IMR-90 (cell line): ENCODE measurements at regions not wholly inside any gene's neighbourhood (a gene's known extent, or its start where the extent isn't known, plus 50 kb on each side); places are given as distances from the start of the nearest gene placed in this dataset.

ENCODE experiments used
- ATAC-seq: fragments of 200-7000 bp; cut with Tn5 transposase; 2 replicates; pipeline ENCODE4 v1.9.1; 2020; ENCODE audit warnings: low read depth, mild to moderate bottlenecking, moderate library complexity
- BruUV-seq: library from RNA; stranded (reverse); fragments of 400-500 nt; replicated peaks from 2 replicates; lab custom pipeline; 2021; lab: Mats Ljungman, UMichigan
- CTCF ChIA-PET: fragments of 300-600 bp; formaldehyde crosslinking; extraction: SDS; loops from one replicate; lab custom pipeline; 2021; ENCODE audit warnings: antibody characterized with exemption; lab: Yijun Ruan, JAX
- POLR2A ChIA-PET: fragments of 300-600 bp; sonication (Branson Sonifier 250); formaldehyde crosslinking; loops from one replicate; lab custom pipeline; 2022; ENCODE audit warnings: antibody characterized with exemption; ENCODE audit not compliant: unreplicated experiment; lab: Charles Lee
- DNase-seq: peaks from one replicate; pipeline ENCODE4 v3.0.0; 2013
- H2AFZ ChIP-seq: replicated peaks from 2 replicates; pipeline ENCODE3; 2013; ENCODE audit warnings: low read length, mild to moderate bottlenecking; ENCODE audit not compliant: poor library complexity
- H2AK5ac ChIP-seq: 2 replicates; pipeline ENCODE4 v1.6.1; 2013; ENCODE audit warnings: low read depth, low read length, inconsistent platforms
- H2AK9ac ChIP-seq: replicated peaks from 2 replicates; pipeline ENCODE3; 2013; ENCODE audit warnings: mild to moderate bottlenecking, low read depth, low read length, moderate library complexity; ENCODE audit not compliant: poor library complexity
- H2BK120ac ChIP-seq: 2 replicates; pipeline ENCODE4 v1.6.1; 2013; ENCODE audit warnings: low read depth, low read length, inconsistent platforms
- H2BK15ac ChIP-seq: 3 replicates; pipeline ENCODE4 v1.6.1; 2013; ENCODE audit warnings: low read depth, low read length, inconsistent platforms
- H2BK20ac ChIP-seq: 2 replicates; pipeline ENCODE4 v1.6.1; 2013; ENCODE audit warnings: low read depth, mild to moderate bottlenecking, inconsistent platforms, low read length, moderate library complexity
- H2BK5ac ChIP-seq: 2 replicates; pipeline ENCODE4 v1.6.1; 2013; ENCODE audit warnings: mild to moderate bottlenecking, low read depth, low read length, inconsistent platforms; ENCODE audit not compliant: poor library complexity, severe bottlenecking
- H3K14ac ChIP-seq: replicated peaks from 2 replicates; pipeline ENCODE4 v1.6.1; 2013; ENCODE audit warnings: low read depth, low read length, inconsistent platforms
- H3K18ac ChIP-seq: 2 replicates; pipeline ENCODE4 v1.6.1; 2013; ENCODE audit warnings: low read depth, low read length, control low read depth
- H3K23ac ChIP-seq: 2 replicates; pipeline ENCODE4 v1.6.1; 2013; ENCODE audit warnings: low read depth, low read length, inconsistent platforms
- H3K27ac ChIP-seq: 2 replicates; pipeline ENCODE4 v1.5.1; 2013; ENCODE audit warnings: mild to moderate bottlenecking, control low read depth, low read length; ENCODE audit not compliant: insufficient read depth
- H3K27me3 ChIP-seq: 2 replicates; pipeline ENCODE4 v1.6.1; 2013; ENCODE audit warnings: low read length; ENCODE audit not compliant: control insufficient read depth, insufficient read depth
- H3K36me3 ChIP-seq: 2 replicates; pipeline ENCODE4 v1.6.1; 2013; ENCODE audit warnings: low read length, mixed read lengths; ENCODE audit not compliant: control insufficient read depth, insufficient read depth
- H3K4ac ChIP-seq: 2 replicates; pipeline ENCODE4 v1.6.1; 2013; ENCODE audit warnings: low read depth, low read length, inconsistent platforms
- H3K4me1 ChIP-seq: 2 replicates; pipeline ENCODE4 v1.6.1; 2013; ENCODE audit warnings: low read length, mixed read lengths; ENCODE audit not compliant: control insufficient read depth, insufficient read depth
- H3K4me2 ChIP-seq: 2 replicates; pipeline ENCODE4 v1.6.1; 2013; ENCODE audit warnings: low read depth, mild to moderate bottlenecking, control low read depth, low read length, moderate library complexity
- H3K4me3 ChIP-seq: 2 replicates; pipeline ENCODE4 v1.5.1; 2013; ENCODE audit warnings: low read depth, mild to moderate bottlenecking, control low read depth, low read length, moderate library complexity; ENCODE audit not compliant: insufficient read depth
- H3K56ac ChIP-seq: 2 replicates; pipeline ENCODE4 v1.6.1; 2013; ENCODE audit warnings: low read length, inconsistent platforms; ENCODE audit not compliant: insufficient read depth; ENCODE audit errors: extremely low read depth
- H3K79me1 ChIP-seq, 2 experiments: 2 replicates each; pipeline ENCODE4 v1.6.1; 2013; ENCODE audit warnings: low read length in 2 of 2, inconsistent platforms in 1 of 2, low read depth in 1 of 2
- H3K9ac ChIP-seq: 2 replicates; pipeline ENCODE4 v1.6.1; 2013; ENCODE audit warnings: low read depth, low read length, control low read depth
- H3K9me1 ChIP-seq: 2 replicates; pipeline ENCODE4 v1.6.1; 2013; ENCODE audit warnings: low read length, inconsistent platforms; ENCODE audit not compliant: insufficient read depth
- H3K9me3 ChIP-seq: 2 replicates; pipeline ENCODE4 v1.6.1; 2013; ENCODE audit warnings: low read length; ENCODE audit not compliant: control insufficient read depth, insufficient read depth
- H4K20me1 ChIP-seq: 2 replicates; pipeline ENCODE4 v1.6.1; 2013; ENCODE audit warnings: low read length, inconsistent platforms; ENCODE audit not compliant: insufficient read depth
- H4K5ac ChIP-seq: 2 replicates; pipeline ENCODE4 v1.6.1; 2013; ENCODE audit warnings: mild to moderate bottlenecking, low read depth, low read length, control low read depth
- H4K8ac ChIP-seq, 2 experiments: 2 replicates each; pipeline ENCODE4 v1.6.1; 2013; ENCODE audit warnings: low read depth in 2 of 2, low read length in 2 of 2, control low read depth in 1 of 2, inconsistent platforms in 1 of 2
- H4K91ac ChIP-seq: 2 replicates; pipeline ENCODE4 v1.6.1; 2013; ENCODE audit warnings: low read depth, low read length, inconsistent platforms; ENCODE audit not compliant: insufficient read depth
- BHLHE40 ChIP-seq: fragments of 150-350 bp; IDR thresholded peaks from 2 replicates; pipeline ENCODE4 v1.6.1; 2016; ENCODE audit warnings: mild to moderate bottlenecking, low read depth, low read length
- CTCF ChIP-seq: conservative IDR thresholded peaks from 2 replicates; pipeline ENCODE4 v1.5.1; 2012; ENCODE audit warnings: mild to moderate bottlenecking, low read depth, low read length, improper control_type of control experiment
- FOS ChIP-seq: fragments of 150-350 bp; IDR thresholded peaks from 2 replicates; pipeline ENCODE4 v1.6.1; 2016; ENCODE audit warnings: low read depth, low read length
- NFE2L2 ChIP-seq: fragments of 150-350 bp; IDR thresholded peaks from 2 replicates; pipeline ENCODE4 v1.6.1; 2016; ENCODE audit warnings: low read depth, mild to moderate bottlenecking, low read length
- RAD21 ChIP-seq: IDR thresholded peaks from 2 replicates; pipeline ENCODE4 v1.6.1; 2012; ENCODE audit warnings: low read length, improper control_type of control experiment
- RCOR1 ChIP-seq: IDR thresholded peaks from 2 replicates; pipeline ENCODE4 v1.6.1; 2012; ENCODE audit warnings: mild to moderate bottlenecking, low read length, improper control_type of control experiment; ENCODE audit not compliant: insufficient replicate concordance
- SMC3 ChIP-seq: fragments of 150-350 bp; IDR thresholded peaks from 2 replicates; pipeline ENCODE4 v1.6.1; 2016; ENCODE audit warnings: low read depth, mild to moderate bottlenecking, antibody characterized with exemption, low read length, moderate library complexity
- USF2 ChIP-seq: fragments of 150-350 bp; IDR thresholded peaks from 2 replicates; pipeline ENCODE4 v1.6.1; 2017; ENCODE audit warnings: mild to moderate bottlenecking, antibody characterized with exemption, low read length, low read depth
- WGBS, 2 experiments: methylation state at CpG; one replicate each; pipeline versions ENCODE4 v1.1.5 to v1.1.7; 2013; ENCODE audit warnings: missing lambda C conversion rate in 2 of 2; ENCODE audit not compliant: insufficient read length in 1 of 2; ENCODE audit errors: extremely low coverage in 2 of 2; 5-methylcytosine and 5-hydroxymethylcytosine counted together
- dilution Hi-C: fragments of 300-500 bp; cut with HindIII; formaldehyde crosslinking; loops from one replicate; pipeline ENCODE4 v1.14.3; 2018; ENCODE audit warnings: low sequenced_read_pairs; ENCODE audit not compliant: unreplicated experiment
- in situ Hi-C: fragments of 300-500 bp; cut with MboI; formaldehyde crosslinking; loops from 3 replicates; pipeline ENCODE4 v1.14.3; 2019; ENCODE audit warnings: low sequenced_read_pairs, inconsistent platforms, mixed read lengths
- intact Hi-C: fragments of 100-400 bp; cut with micrococcal nuclease; formaldehyde crosslinking; loops from 2 replicates; pipeline ENCODE4 v1.10.0; 2022

- DNase-seq: peak; percentile 29
- CTCF ChIA-PET: interaction anchor here (0.7 to 1.8 kb wide), 10 partner anchors 12 to 691 kb away, joined by 3 to 9 read pairs (median 4); partner anchors contain the start of gene PCSK2
- no peak overlapping the region for H4K91ac ChIP-seq
- in situ Hi-C loops (loop anchor here (25.0 kb wide), 1 partner anchor 416 kb away; the partner anchor contains the start of gene PCSK2), dilution Hi-C loops (no loop called here), intact Hi-C loops (no loop called here)
- H3K27me3 ChIP-seq: peaks cover 7% of the 10 kb centered on the region
- H3K9me3 ChIP-seq: no peaks in the 10 kb centered on the region
- no peak overlapping the region for H2BK20ac ChIP-seq
- no peak overlapping the region for H4K8ac ChIP-seq
- no peak overlapping the region for H3K27ac ChIP-seq
- no peak overlapping the region for H2BK15ac ChIP-seq
- H2AFZ ChIP-seq: no peak overlapping the region
- H3K14ac ChIP-seq: no peak overlapping the region
- no peak overlapping the region for H2BK120ac ChIP-seq
- H3K9me1 ChIP-seq: no peaks in the 10 kb centered on the region
- ATAC-seq: peak; percentile 77
- H4K20me1 ChIP-seq: no peaks in the 10 kb centered on the region
- POLR2A ChIA-PET: no interaction called here
- H3K9ac ChIP-seq: no peak overlapping the region
- no peak overlapping the region for H3K56ac ChIP-seq
- H3K4me3 ChIP-seq: no peak overlapping the region
- H3K36me3 ChIP-seq: no peaks in the 10 kb centered on the region
- H3K4ac ChIP-seq: no peak overlapping the region
- no peak overlapping the region for H3K18ac ChIP-seq
- no peaks in the 10 kb centered on the region for H3K79me1 ChIP-seq
- no peak for TF ChIP-seq USF2
- no peak for TF ChIP-seq BHLHE40
- peak; percentile 61 for TF ChIP-seq RAD21
- no peak for TF ChIP-seq FOS
- TF ChIP-seq RCOR1: no peak
- TF ChIP-seq SMC3: peak; percentile 36; the same call in 1 of the 2 replicates
- no peak for TF ChIP-seq NFE2L2
- peak; percentile 70 for TF ChIP-seq CTCF
- no peak overlapping the region for H3K23ac ChIP-seq
- no peak overlapping the region for H2BK5ac ChIP-seq
- H3K4me2 ChIP-seq: no peak overlapping the region
- no peak overlapping the region for H2AK5ac ChIP-seq
- H2AK9ac ChIP-seq: no peak overlapping the region
- no peak overlapping the region for H4K5ac ChIP-seq
- WGBS, 2 experiments: no CpG with 5 or more reads among the region's 10 CpGs
- no peaks in the 10 kb centered on the region for H3K4me1 ChIP-seq
- BruUV-seq: no TSS peak
These were observed 73.3 kb downstream of the OTOR start for GRCh38 chr20:16821211-16822089.
